ENCODE measurements at regions not wholly inside any gene's neighbourhood (a gene's known extent, or its start where the extent isn't known, plus 50 kb on each side); places are given as distances from the start of the nearest gene placed in this dataset.
"Not testable (repeated sequence)": the region's sequence is repeated elsewhere in the genome, so short reads cannot be mapped to it uniquely, and the experiment has no call there.

DNA sequence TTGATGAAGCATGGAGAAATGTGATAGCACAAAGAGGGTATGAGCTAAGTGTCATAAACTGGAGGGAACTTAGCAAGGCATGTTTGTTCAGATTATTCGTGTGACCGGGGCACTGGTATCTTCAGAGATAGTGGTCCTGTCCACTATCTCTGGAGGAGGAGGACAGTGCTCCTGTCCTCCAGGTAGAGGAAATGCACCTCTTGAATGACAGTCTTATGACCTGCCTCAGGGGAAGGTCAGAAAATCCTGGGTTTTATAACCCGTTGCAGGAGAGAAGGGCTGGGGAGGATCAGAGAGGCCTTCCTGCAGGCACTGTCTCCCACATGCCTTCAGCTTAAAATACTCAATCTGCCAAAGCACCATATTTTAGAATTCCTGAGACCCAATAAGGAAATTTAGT is 213.5 kb upstream of the UBL3 start:
- DNase-seq = no peak

- DNase-seq = no peak
Measured at GRCh38 chr13:30061217-30061616, 210.8 kb upstream of the UBL3 start.

DNA sequence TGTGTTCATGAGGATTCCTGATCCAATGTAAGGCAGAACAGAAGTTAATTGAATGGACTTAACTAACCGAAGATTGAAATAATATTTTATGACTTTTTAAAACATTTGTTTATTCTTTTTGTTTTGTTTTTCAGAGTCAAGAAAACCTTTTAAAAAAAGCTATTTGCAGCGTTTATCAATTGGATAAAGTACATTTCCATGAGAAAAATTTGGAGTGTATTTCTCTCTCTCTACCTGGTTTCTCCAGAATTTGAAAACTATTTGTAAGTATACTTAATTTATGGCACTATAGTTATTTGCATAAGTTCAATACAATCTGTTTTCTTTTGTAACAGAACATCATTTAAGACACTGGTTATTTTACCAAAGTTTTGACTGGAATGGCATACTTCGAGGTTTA is 208.0 kb upstream of the UBL3 start:
- DNase-seq = no peak

DNA sequence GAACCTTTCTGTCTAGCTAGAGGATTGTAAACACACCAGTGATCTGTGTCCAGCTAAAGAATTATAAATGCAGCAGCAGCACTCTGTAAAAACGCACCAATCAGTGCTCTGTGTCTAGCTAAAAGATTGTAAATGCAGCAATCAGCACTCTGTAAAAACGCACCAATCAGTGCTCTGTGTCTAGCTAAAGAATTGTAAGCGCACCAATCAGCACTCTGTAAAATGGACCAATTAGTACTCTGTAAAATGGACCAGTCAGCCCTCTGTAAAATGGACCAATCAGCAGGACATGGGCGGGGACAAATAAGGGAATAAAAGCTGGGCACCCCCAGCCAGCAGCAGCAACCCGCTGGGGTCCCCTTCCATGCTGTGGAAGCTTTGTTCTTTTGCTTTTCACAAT is 204.1 kb upstream of the UBL3 start:
- not testable (repeated sequence) for DNase-seq

- no peak for DNase-seq
Measured at GRCh38 chr13:30053939-30054338, 203.5 kb upstream of the UBL3 start.

- no peak for DNase-seq
Measured at GRCh38 chr13:30052120-30052519, 201.7 kb upstream of the UBL3 start.

DNA sequence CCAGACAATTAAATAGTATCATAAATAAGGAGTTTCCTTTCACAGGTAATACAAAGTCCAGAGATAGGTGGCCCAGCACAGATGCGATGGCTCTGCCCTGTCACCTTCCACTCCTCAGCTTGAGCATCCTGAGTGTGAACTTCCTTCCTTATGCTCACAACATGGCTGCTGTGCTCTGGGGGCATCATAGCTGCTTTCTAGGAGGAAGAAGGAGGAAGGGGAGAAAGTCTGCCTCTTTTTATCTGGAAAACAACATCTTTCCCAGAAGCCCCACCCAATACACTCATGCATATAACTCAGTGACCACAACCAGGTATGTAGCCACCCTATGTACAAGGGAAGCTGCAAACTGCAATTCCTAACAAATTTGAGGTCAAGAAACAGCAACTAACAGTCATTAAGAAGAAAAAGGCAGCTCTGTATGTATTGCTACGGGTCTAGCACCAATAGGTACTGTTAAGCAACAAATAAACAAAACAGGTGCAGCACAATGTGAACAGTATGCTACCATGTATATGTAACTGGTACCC is 201.2 kb upstream of the UBL3 start:
- DNase-seq = no peak

DNA sequence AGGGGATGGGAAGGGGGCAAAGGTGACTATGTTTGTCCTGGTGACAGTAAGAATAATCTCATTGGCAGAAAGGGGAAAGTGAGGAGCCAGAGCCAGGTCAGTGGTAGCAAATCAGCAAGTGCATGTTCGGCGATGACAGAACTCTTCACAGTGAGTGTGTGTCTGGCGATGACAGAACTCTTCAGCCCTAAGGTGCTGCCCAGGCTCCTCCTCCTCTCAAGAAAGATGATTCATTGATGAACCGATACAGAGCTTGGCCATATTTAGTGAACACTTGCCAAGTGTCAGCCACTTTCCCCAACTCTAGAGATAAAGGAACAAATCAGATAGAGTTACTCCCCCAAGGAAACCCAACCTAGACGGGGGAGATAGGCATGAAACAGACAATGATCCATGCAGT is 199.3 kb upstream of the UBL3 start:
- no peak for DNase-seq

DNA sequence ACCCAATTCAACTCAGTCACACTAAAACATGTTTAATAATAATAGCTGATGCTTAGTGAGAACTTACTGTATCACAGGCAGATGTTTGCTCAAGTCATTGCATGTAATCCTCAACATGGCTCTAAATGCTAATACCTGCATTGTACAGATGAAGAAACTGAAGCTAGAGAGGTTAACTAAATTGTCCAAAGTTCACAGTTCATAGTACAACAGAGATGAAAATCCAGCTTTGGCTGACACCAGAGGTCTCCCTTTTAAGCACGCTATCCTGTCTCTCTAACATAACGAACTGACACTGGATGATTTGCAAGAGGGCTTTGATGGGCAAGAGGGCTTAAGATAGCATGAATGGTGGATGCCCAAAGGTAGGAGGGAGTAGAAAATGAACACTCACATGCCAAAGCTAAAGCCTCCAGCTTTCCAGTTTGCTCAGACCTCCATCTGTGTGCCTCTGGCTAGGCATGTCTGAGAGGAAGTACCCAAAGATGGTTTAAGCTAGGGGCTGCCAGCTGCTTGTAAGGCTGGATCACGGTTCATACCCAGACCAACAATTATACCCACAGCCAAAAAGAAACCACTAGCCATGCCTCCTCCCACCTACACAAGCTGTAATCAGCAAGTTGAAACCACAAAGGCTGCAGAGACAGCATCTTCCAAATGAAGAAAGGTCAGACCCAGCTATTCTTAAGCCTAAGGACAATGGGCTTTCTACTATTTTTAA is 196.9 kb upstream of the UBL3 start:
- no peak for DNase-seq

GRCh38 chr13:30045916-30046704 is 195.7 kb upstream of the UBL3 start:
- DNase-seq = no peak

DNA sequence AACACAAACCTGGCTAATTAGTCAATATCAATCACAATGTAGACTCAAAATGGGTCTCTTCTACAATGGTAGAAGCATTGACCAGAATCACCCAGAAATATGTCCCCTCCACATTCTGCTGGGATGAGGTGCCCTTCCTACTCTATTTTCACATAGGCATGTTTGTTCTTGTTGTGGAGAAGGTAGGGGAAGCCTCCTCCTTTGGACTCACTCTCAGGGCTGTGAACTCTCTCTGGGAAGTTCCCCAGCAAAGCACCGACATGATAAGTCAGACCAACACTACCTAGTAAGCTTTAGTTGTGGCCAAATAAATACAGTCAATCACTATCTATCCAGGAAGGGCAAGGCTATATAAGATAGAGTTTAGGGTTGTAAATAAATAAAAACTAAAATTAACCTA is 194.5 kb upstream of the UBL3 start:
- no peak for DNase-seq

DNA sequence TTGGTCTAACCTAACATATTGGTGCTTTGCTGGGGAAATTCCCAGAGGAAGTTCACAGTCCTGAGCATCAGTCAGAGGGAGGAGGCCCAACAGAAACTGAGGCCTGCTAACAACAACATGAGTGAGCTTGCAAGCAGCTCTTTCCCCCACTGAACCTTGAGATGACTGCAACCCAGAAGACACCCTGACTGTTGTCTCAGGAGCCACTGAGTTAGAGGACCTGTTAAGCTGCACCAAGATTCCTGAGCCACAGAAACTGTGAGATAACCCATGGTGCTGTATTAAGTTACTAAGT is 193.2 kb upstream of the UBL3 start:
- no peak for DNase-seq

GRCh38 chr13:30042891-30043630 is 192.6 kb upstream of the UBL3 start:
- no peak for DNase-seq

GRCh38 chr13:30042272-30042671 is 191.9 kb upstream of the UBL3 start:
- DNase-seq = no peak

DNA sequence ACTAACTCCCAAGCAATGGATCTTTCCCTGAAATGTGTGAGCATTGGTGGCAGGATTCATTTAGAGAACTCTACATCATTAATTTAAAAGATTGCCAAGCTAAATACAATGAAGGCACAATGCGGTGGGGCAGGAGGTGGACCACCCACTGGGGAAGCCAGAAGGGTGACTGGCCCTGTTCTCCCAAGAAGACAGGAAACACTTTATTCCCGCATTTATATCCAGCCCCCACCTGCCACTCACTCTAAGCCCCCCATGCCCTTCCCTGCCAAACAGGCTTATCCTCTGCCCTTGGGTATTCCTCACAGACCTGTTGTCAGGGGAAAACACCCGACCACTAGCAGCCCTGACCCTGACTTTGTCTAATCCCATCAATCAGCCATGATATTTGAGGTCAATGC is 189.1 kb upstream of the UBL3 start:
- no peak for DNase-seq

GRCh38 chr13:30038884-30039283 is 188.5 kb upstream of the UBL3 start:
- DNase-seq = peak; percentile 18

GRCh38 chr13:30037766-30038165 is 187.3 kb upstream of the UBL3 start:
- no peak for DNase-seq

DNA sequence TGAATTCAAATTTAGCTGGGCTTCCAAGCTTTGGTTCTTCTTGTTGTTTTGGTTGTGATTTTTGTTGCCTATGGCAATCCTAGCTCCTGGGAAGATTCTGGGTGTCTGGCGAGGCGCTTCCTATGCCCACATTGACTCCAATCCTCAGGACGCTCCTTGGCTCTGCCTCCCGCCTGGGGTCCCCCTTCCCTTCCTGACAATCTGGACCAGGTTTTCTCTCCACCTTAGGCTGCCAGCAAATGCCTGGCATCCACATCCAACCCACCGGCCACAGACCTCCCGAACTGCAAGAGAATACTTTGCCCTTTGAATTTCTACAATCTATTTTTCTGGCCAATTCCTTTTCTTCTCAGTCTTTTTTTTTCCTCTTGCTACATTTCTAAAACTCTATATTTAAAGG is 186.9 kb upstream of the UBL3 start:
- peak; percentile 31 for DNase-seq

GRCh38 chr13:30034458-30034795 is 184.0 kb upstream of the UBL3 start:
- DNase-seq = peak; percentile 41

- DNase-seq = peak; percentile 59
Measured at GRCh38 chr13:30033681-30034457, 183.5 kb upstream of the UBL3 start.

DNA sequence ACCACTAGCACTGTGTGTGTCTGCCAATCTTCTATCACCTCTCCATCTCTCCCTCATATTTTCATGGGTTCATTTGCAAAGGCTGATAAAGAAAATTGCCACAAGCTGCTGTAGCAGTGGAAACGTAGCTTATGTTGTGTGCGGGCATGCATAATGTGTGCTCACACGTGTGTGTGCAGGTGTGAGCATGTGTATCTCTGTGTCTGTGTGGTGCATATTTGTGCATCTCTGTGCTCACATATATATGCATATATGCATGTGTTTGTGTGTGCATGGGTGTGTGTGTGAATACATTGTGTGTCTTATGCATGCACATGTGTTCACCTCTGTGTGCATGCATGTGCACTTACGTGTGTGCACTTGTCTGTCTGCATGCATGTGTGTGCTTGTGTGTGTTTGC is 181.8 kb upstream of the UBL3 start:
- DNase-seq = no peak

GRCh38 chr13:30031488-30031887 is 181.1 kb upstream of the UBL3 start:
- no peak for DNase-seq

Data from tongue (tissue), 1 donor.